ENCODE measurements at regions not wholly inside any gene's neighbourhood (a gene's known extent, or its start where the extent isn't known, plus 50 kb on each side); places are given as distances from the start of the nearest gene placed in this dataset.

DNA sequence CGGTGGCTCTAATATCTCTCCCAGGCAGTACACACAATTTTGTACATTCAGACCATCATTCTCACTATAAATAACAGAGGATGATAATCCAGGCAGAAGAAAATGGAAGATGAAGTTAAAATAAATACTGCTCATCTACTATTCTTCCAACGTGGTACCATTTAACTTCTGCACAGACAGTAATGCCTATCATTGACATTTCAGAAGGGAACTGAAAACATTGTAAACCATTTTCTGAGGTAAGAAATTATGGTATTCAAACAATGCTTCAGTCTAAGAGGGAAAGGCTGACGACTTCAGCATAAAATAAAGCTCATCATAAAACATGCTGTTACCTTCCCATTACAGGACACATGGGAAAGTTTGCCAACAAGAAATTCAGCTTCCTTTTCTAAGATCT lies 814.4 kb downstream of the NR4A2 start:
- TF ChIP-seq, protein P1, sequence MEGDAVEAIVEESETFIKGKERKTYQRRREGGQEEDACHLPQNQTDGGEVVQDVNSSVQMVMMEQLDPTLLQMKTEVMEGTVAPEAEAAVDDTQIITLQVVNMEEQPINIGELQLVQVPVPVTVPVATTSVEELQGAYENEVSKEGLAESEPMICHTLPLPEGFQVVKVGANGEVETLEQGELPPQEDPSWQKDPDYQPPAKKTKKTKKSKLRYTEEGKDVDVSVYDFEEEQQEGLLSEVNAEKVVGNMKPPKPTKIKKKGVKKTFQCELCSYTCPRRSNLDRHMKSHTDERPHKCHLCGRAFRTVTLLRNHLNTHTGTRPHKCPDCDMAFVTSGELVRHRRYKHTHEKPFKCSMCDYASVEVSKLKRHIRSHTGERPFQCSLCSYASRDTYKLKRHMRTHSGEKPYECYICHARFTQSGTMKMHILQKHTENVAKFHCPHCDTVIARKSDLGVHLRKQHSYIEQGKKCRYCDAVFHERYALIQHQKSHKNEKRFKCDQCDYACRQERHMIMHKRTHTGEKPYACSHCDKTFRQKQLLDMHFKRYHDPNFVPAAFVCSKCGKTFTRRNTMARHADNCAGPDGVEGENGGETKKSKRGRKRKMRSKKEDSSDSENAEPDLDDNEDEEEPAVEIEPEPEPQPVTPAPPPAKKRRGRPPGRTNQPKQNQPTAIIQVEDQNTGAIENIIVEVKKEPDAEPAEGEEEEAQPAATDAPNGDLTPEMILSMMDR (IDR thresholded peaks at IDR 0.05; ENCODE audit: insufficient read depth, low read length, poor library complexity, severe bottlenecking): no peak
- Histone ChIP-seq H3K27me3 (replicated peaks; ENCODE audit: control insufficient read depth, insufficient read depth, low read length) (no peaks in the 10 kb centered on the region), H3K36me3 (ENCODE audit: control insufficient read depth, insufficient read depth, low read length) (no peaks in the 10 kb centered on the region), H3K4me3 (replicated peaks; ENCODE audit: low read depth, low read length) (no peak overlapping the region)
- DNase-seq (ENCODE audit: extremely low read depth, insufficient read length): no peak

DNA sequence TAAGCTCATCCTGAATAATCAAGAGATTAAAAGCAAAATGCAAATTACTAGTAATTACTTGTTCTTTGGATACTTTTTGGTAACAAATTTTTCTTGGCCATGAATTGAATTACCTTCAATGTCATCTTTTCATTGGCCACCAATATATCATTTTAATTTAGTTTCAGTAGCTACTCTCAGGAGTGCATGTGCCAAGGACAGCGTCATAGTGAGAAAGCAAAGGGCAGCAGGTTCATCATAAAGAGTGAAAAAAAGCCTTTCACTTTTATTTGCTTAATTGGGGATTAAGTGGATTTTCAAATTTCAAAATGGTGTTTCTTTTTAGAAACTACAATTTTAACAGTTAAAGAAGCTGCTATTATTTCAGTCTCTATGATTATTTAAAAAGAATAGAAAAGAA lies 815.2 kb downstream of the NR4A2 start:
- Histone ChIP-seq H3K27me3 (replicated peaks; ENCODE audit: control insufficient read depth, insufficient read depth, low read length) (no peaks in the 10 kb centered on the region), H3K36me3 (ENCODE audit: control insufficient read depth, insufficient read depth, low read length) (no peaks in the 10 kb centered on the region), H3K4me3 (replicated peaks; ENCODE audit: low read depth, low read length) (no peak overlapping the region)
- no peak for DNase-seq (ENCODE audit: extremely low read depth, insufficient read length)
- TF ChIP-seq, protein P1 (IDR thresholded peaks at IDR 0.05; ENCODE audit: insufficient read depth, low read length, poor library complexity, severe bottlenecking): no peak

DNA sequence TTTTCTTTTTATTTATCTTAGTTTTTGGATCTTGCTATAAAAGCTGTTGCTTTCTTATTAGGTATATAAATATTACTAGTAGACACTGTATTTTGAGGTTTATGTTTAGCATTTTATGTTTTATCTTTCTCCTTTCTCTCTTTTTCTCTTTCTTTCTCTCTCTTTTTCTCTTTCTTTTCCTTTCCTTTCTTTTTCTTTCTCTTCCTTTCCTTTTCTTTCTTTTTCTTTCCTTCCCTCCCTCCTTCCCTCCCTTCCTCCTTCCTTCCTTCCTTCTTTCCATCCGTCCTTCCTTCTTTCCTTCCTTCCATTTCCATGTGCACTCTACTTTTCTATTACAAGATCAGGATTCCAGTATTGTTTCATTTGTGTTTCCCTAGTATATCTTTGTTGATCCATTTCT lies 814.8 kb downstream of the KCNJ3 start:
- TF ChIP-seq, protein P1 (IDR thresholded peaks at IDR 0.05; ENCODE audit: insufficient read depth, low read length, poor library complexity, severe bottlenecking): no peak
- no peaks in the 10 kb centered on the region for H3K27me3 ChIP-seq (replicated peaks; ENCODE audit: control insufficient read depth, insufficient read depth, low read length)
- H3K36me3 ChIP-seq (ENCODE audit: control insufficient read depth, insufficient read depth, low read length): no peaks in the 10 kb centered on the region
- H3K4me3 ChIP-seq (replicated peaks; ENCODE audit: low read depth, low read length): no peak overlapping the region
- no peak for DNase-seq (ENCODE audit: extremely low read depth, insufficient read length)

DNA sequence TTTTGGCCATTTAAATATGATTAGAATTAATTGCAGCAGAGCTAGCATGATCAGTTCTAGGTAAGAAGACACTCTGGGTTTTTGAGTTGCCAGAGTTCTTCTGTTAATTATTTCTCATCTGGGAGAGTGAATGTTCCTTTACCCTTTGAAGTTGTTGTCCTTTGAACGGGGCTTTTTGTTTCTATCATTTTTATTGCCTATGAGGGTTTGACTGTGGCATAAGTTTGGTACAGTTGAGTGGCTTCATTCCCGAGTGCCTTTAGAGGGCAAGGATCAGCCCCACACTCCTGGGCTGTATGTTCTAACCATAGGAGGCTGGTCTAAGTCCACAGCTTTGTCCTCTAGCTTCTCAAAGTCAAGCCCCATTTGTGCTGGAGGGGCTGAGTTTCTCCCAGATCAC lies 804.3 kb downstream of the KCNJ3 start:
- no peak overlapping the region for H3K4me3 ChIP-seq (replicated peaks; ENCODE audit: low read depth, low read length)
- TF ChIP-seq, protein P1 (IDR thresholded peaks at IDR 0.05; ENCODE audit: insufficient read depth, low read length, poor library complexity, severe bottlenecking): no peak
- H3K27me3 ChIP-seq (replicated peaks; ENCODE audit: control insufficient read depth, insufficient read depth, low read length): no peaks in the 10 kb centered on the region
- H3K36me3 ChIP-seq (ENCODE audit: control insufficient read depth, insufficient read depth, low read length): no peaks in the 10 kb centered on the region
- no peak for DNase-seq (ENCODE audit: extremely low read depth, insufficient read length)

DNA sequence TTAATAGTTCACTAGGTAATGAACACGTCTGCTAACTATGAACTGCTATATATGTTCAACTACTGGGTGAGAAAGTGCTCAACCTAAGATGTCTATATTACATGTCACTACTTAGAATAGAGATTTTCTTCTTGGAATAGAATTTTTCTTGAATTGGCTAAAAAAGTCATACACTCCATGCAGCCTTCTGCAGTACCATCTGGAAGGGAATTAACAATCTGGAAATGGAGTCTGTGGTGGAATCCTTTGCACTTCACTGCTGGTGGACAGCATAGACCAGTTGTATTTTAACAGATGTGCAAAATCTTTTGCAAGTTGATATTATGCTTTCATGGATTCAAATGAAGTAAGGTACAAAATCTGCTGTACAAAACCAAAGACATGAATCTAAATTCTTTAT lies 799.6 kb downstream of the KCNJ3 start:
- DNase-seq (ENCODE audit: extremely low read depth, insufficient read length): no peak
- Histone ChIP-seq H3K36me3 (ENCODE audit: control insufficient read depth, insufficient read depth, low read length) (no peaks in the 10 kb centered on the region), H3K4me3 (replicated peaks; ENCODE audit: low read depth, low read length) (no peak overlapping the region), H3K27me3 (replicated peaks; ENCODE audit: control insufficient read depth, insufficient read depth, low read length) (no peaks in the 10 kb centered on the region)
- TF ChIP-seq, protein P1 (IDR thresholded peaks at IDR 0.05; ENCODE audit: insufficient read depth, low read length, poor library complexity, severe bottlenecking): no peak

DNA sequence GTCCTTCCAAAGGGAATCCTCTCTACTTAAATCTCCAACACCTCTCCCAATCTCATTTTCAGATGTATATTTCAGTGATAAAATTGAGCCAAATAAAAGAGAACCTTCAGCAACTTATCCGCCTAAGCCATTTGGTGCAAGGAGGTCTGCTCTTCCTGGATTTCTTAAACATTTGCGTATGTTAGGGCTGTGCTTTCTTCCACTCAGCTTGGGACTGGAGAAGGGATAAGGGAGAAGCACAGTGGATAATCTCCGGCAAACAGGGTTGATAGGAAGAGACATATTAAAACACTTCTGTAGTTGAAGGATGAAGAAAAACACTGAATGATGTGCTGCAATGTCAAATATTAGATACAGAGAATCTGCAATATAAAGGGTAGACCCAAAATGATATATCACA lies 796.2 kb downstream of the KCNJ3 start:
- TF ChIP-seq, protein P1 (IDR thresholded peaks at IDR 0.05; ENCODE audit: insufficient read depth, low read length, poor library complexity, severe bottlenecking): no peak
- H3K36me3 ChIP-seq (ENCODE audit: control insufficient read depth, insufficient read depth, low read length): no peaks in the 10 kb centered on the region
- H3K27me3 ChIP-seq (replicated peaks; ENCODE audit: control insufficient read depth, insufficient read depth, low read length): no peaks in the 10 kb centered on the region
- H3K4me3 ChIP-seq (replicated peaks; ENCODE audit: low read depth, low read length): no peak overlapping the region
- DNase-seq (ENCODE audit: extremely low read depth, insufficient read length): no peak
